WTC11 (cell line): ENCODE measurements at regions not wholly inside any gene's neighbourhood (a gene's known extent, or its start where the extent isn't known, plus 50 kb on each side); places are given as distances from the start of the nearest gene placed in this dataset.
"Not testable (repeated sequence)": the region's sequence is repeated elsewhere in the genome, so short reads cannot be mapped to it uniquely, and the experiment has no call there.

Source experiments
- CBFB ChIP-seq: sonication (generic); formaldehyde crosslinking; IDR thresholded peaks from 2 replicates; pipeline ENCODE4 v1.8.1; 2022; ENCODE audit warnings: mild to moderate bottlenecking, low read depth, missing genetic modification reagents
- CREB1 ChIP-seq: sonication (generic); formaldehyde crosslinking; IDR thresholded peaks from 2 replicates; pipeline ENCODE4 v1.8.0; 2023; ENCODE audit warnings: mild to moderate bottlenecking, missing genetic modification reagents
- KAT7 ChIP-seq: sonication (generic); formaldehyde crosslinking; IDR thresholded peaks from 2 replicates; pipeline ENCODE4 v1.8.1; 2023; ENCODE audit warnings: missing genetic modification reagents, mild to moderate bottlenecking, borderline replicate concordance
- SMAD4 ChIP-seq: sonication (generic); formaldehyde crosslinking; IDR thresholded peaks from 2 replicates; pipeline ENCODE4 v1.8.0; 2022; ENCODE audit warnings: mild to moderate bottlenecking, missing genetic modification reagents
- SOX15 ChIP-seq: fragments of 250-450 bp; sonication (Bioruptor Pico); IDR thresholded peaks from 2 replicates; pipeline ENCODE4 v1.9.0; 2021; ENCODE audit warnings: mild to moderate bottlenecking
- TEAD4 ChIP-seq: sonication (generic); formaldehyde crosslinking; IDR thresholded peaks from 2 replicates; pipeline ENCODE4 v1.8.0; 2022; ENCODE audit warnings: mild to moderate bottlenecking, missing genetic modification reagents
- ZNF121 ChIP-seq: sonication (generic); formaldehyde crosslinking; IDR thresholded peaks from 2 replicates; pipeline ENCODE4 v1.8.0; 2023; ENCODE audit warnings: missing genetic modification reagents
- TF ChIP-seq, protein P1 (sequence below): sonication (generic); formaldehyde crosslinking; IDR thresholded peaks from 2 replicates; pipeline ENCODE4 v1.8.0; 2022; ENCODE audit warnings: mild to moderate bottlenecking, missing genetic modification reagents
- TF ChIP-seq, protein P2 (sequence below): fragments of 200-600 bp; IDR thresholded peaks from 2 replicates; pipeline ENCODE4 v1.8.0; 2022; ENCODE audit warnings: antibody characterized with exemption

DNA sequence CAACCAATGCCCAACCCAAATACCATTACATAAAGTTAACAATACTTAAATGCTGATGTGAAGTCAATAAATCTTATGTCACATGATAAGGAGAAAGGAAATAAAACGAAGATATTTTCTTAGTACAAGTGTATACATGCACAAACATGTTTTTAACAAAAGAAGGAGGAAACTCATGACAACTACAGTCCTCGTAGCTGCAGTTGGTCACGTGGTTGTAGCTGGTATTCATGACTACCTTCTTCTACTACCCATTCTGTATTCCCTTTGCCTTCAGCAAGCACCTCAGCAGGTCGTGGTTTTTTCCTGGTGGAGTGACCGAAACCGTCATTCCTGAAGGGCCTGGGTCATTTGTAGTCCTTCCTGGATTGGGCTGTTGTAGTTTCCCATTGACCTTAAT is 411.1 kb downstream of the RWDD3 start:
- TF ChIP-seq, protein P1, sequence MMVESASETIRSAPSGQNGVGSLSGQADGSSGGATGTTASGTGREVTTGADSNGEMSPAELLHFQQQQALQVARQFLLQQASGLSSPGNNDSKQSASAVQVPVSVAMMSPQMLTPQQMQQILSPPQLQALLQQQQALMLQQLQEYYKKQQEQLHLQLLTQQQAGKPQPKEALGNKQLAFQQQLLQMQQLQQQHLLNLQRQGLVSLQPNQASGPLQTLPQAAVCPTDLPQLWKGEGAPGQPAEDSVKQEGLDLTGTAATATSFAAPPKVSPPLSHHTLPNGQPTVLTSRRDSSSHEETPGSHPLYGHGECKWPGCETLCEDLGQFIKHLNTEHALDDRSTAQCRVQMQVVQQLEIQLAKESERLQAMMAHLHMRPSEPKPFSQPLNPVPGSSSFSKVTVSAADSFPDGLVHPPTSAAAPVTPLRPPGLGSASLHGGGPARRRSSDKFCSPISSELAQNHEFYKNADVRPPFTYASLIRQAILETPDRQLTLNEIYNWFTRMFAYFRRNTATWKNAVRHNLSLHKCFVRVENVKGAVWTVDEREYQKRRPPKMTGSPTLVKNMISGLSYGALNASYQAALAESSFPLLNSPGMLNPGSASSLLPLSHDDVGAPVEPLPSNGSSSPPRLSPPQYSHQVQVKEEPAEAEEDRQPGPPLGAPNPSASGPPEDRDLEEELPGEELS (CRISPR knock-in tag): not testable (repeated sequence)
- not testable (repeated sequence) for TF ChIP-seq ZNF121 (CRISPR knock-in tag); SMAD4; CBFB (CRISPR knock-in tag); KAT7 (CRISPR knock-in tag); TEAD4 (CRISPR knock-in tag); SOX15 (CRISPR knock-in tag); CREB1 (CRISPR knock-in tag)
- TF ChIP-seq, protein P2, sequence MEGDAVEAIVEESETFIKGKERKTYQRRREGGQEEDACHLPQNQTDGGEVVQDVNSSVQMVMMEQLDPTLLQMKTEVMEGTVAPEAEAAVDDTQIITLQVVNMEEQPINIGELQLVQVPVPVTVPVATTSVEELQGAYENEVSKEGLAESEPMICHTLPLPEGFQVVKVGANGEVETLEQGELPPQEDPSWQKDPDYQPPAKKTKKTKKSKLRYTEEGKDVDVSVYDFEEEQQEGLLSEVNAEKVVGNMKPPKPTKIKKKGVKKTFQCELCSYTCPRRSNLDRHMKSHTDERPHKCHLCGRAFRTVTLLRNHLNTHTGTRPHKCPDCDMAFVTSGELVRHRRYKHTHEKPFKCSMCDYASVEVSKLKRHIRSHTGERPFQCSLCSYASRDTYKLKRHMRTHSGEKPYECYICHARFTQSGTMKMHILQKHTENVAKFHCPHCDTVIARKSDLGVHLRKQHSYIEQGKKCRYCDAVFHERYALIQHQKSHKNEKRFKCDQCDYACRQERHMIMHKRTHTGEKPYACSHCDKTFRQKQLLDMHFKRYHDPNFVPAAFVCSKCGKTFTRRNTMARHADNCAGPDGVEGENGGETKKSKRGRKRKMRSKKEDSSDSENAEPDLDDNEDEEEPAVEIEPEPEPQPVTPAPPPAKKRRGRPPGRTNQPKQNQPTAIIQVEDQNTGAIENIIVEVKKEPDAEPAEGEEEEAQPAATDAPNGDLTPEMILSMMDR: not testable (repeated sequence)
